ENCODE measurements at regions not wholly inside any gene's neighbourhood (a gene's known extent, or its start where the extent isn't known, plus 50 kb on each side); places are given as distances from the start of the nearest gene placed in this dataset.
"Not testable (repeated sequence)": the region's sequence is repeated elsewhere in the genome, so short reads cannot be mapped to it uniquely, and the experiment has no call there.

- TF ChIP-seq POLR2AphosphoS5 (IDR thresholded peaks at IDR 0.05; ENCODE audit: low read depth, low read length); POLR2A (IDR thresholded peaks at IDR 0.05; ENCODE audit: low read depth, low read length); TAF1 (IDR thresholded peaks at IDR 0.05; ENCODE audit: low read depth, low read length); PAX5 (IDR thresholded peaks at IDR 0.05; ENCODE audit: insufficient read depth, low read length, severe bottlenecking); SPI1 (IDR thresholded peaks at IDR 0.05; ENCODE audit: low read depth, low read length): not testable (repeated sequence)
These were observed 166.5 kb upstream of the NBPF9 start for GRCh38 chr1:149269833-149270232.
